ENCODE measurements at regions not wholly inside any gene's neighbourhood (a gene's known extent, or its start where the extent isn't known, plus 50 kb on each side); places are given as distances from the start of the nearest gene placed in this dataset.

DNA sequence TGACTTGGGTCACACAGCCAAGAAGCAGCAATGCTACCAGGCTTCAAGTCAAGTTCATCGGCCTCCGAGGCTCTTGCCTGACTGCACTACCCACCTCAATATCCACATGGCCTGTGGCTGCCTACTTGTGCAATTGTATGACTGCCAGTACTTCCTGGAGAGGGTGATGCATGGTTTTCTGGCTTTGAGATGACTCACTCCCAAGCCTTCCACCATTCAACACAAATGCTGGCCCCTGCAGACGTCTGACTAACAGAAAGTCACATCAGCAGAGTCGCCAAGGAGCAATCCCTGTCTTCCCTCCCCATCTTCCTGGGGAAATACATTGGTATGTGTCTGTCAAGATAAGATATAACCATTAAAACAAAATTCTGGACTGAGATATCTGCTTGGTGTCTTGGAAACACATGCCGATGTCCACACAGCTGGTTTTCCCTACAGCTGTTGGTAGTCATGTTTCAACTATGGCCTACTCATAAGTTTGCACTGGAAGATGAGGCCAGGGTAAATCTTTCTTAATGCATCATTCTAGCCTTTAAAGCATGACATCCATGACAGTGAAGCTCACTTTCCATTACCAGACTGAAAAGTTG is 79.6 kb upstream of the SPATA12 start:
- H3K9ac ChIP-seq (ENCODE audit: low read length) = no peak overlapping the region
- peaks cover 10% of the 10 kb centered on the region for H3K4me1 ChIP-seq (ENCODE audit: low read length)
- H3K9me3 ChIP-seq (ENCODE audit: insufficient read depth, low read length) = no peaks in the 10 kb centered on the region
- no peak overlapping the region for H3K4me3 ChIP-seq (ENCODE audit: low read length)
- no peaks in the 10 kb centered on the region for H4K20me1 ChIP-seq (ENCODE audit: insufficient read depth, low read length)
- H3K79me2 ChIP-seq (ENCODE audit: low read length) = no peaks in the 10 kb centered on the region
- no peaks in the 10 kb centered on the region for H3K36me3 ChIP-seq (replicated peaks; ENCODE audit: low read depth, low read length)
- no peak overlapping the region for H3K4me2 ChIP-seq (ENCODE audit: low read length)
- H3K27me3 ChIP-seq (ENCODE audit: low read depth, low read length) = no peaks in the 10 kb centered on the region
- no peak for TF ChIP-seq EZH2phosphoT487 (IDR thresholded peaks at IDR 0.05; ENCODE audit: low read depth)
- H2AFZ ChIP-seq (ENCODE audit: low read depth, low read length) = no peak overlapping the region
- H3K27ac ChIP-seq (ENCODE audit: low read length) = no peak overlapping the region

DNA sequence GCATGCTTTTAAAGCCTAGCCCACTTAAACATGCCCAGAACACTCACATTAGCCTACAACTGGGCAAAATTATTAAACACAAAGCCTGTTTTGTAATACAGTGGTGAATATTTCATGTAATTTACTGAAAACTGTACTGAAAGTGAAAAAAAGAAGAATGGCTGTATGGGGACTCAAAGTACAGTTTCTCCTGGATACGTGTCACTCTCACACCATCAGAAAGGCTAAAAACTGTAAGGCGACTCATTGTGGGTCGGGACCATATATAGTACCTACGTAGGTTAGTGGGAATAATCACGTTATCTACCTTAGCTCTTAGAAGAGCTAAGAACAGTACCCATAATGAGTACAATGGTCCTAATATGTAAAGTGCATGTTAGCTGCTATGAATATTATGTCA is 80.2 kb upstream of the SPATA12 start:
- Histone ChIP-seq H3K4me2 (ENCODE audit: low read length) (no peak overlapping the region), H3K4me3 (ENCODE audit: low read length) (no peak overlapping the region), H3K9me3 (ENCODE audit: insufficient read depth, low read length) (no peaks in the 10 kb centered on the region), H3K27me3 (ENCODE audit: low read depth, low read length) (no peaks in the 10 kb centered on the region), H3K79me2 (ENCODE audit: low read length) (no peaks in the 10 kb centered on the region), H3K27ac (ENCODE audit: low read length) (no peak overlapping the region), H3K4me1 (ENCODE audit: low read length) (peaks cover 6% of the 10 kb centered on the region), H3K9ac (ENCODE audit: low read length) (no peak overlapping the region), H2AFZ (ENCODE audit: low read depth, low read length) (no peak overlapping the region), H4K20me1 (ENCODE audit: insufficient read depth, low read length) (no peaks in the 10 kb centered on the region), H3K36me3 (replicated peaks; ENCODE audit: low read depth, low read length) (no peaks in the 10 kb centered on the region)
- TF ChIP-seq EZH2phosphoT487 (IDR thresholded peaks at IDR 0.05; ENCODE audit: low read depth) = no peak
- TF ChIP-seq, protein P1, sequence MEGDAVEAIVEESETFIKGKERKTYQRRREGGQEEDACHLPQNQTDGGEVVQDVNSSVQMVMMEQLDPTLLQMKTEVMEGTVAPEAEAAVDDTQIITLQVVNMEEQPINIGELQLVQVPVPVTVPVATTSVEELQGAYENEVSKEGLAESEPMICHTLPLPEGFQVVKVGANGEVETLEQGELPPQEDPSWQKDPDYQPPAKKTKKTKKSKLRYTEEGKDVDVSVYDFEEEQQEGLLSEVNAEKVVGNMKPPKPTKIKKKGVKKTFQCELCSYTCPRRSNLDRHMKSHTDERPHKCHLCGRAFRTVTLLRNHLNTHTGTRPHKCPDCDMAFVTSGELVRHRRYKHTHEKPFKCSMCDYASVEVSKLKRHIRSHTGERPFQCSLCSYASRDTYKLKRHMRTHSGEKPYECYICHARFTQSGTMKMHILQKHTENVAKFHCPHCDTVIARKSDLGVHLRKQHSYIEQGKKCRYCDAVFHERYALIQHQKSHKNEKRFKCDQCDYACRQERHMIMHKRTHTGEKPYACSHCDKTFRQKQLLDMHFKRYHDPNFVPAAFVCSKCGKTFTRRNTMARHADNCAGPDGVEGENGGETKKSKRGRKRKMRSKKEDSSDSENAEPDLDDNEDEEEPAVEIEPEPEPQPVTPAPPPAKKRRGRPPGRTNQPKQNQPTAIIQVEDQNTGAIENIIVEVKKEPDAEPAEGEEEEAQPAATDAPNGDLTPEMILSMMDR (IDR thresholded peaks at IDR 0.05; ENCODE audit: low read depth, low read length) = no peak

DNA sequence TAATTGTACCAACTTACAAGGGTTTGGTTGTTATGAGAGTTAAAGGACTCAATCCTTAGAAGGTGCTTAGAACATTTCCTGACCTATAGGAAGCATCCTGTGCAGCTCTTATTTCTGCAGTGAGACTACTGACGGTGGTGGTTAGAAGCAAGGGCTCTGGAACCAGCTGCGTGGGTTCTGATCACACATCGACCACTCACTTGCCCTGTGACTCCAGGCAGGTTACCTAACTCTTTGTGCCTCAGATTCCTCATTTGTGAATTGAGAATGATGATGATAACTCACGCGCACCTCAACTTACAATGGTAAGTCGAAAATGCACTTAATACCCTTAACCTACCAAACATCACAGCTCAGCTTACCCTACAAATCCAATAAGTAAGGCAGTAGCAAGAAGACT is 80.7 kb upstream of the SPATA12 start:
- Histone ChIP-seq H3K27me3 (ENCODE audit: low read depth, low read length) (no peaks in the 10 kb centered on the region), H3K4me2 (ENCODE audit: low read length) (no peak overlapping the region)

DNA sequence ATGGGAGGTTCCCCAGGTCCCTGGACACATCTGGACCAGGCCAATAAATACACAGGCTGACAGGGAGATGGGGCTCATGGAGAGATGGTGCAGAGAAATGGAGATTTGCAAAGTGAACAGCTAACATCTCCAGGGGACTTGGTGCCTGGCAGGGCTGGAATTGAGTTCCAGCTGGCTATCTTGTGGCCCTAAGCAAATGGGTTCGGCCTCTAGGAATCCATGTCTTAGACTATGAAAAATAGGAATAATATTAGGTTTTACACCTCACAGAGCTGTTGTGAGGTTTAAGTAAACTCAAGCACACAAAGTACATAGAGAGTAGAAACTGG is 82.9 kb upstream of the SPATA12 start:
- no peak overlapping the region for H3K27ac ChIP-seq (ENCODE audit: low read length)
- no peak overlapping the region for H3K9ac ChIP-seq (ENCODE audit: low read length)
- H2AFZ ChIP-seq (ENCODE audit: low read depth, low read length) = no peak overlapping the region
- H3K4me2 ChIP-seq (ENCODE audit: low read length) = no peak overlapping the region
- TF ChIP-seq, protein P1 (IDR thresholded peaks at IDR 0.05; ENCODE audit: low read depth, low read length) = no peak
- no peaks in the 10 kb centered on the region for H3K79me2 ChIP-seq (ENCODE audit: low read length)
- H3K27me3 ChIP-seq (ENCODE audit: low read depth, low read length) = no peaks in the 10 kb centered on the region
- H3K36me3 ChIP-seq (replicated peaks; ENCODE audit: low read depth, low read length) = no peaks in the 10 kb centered on the region
- peaks cover 6% of the 10 kb centered on the region for H3K4me1 ChIP-seq (ENCODE audit: low read length)
- no peaks in the 10 kb centered on the region for H3K9me3 ChIP-seq (ENCODE audit: insufficient read depth, low read length)
- H4K20me1 ChIP-seq (ENCODE audit: insufficient read depth, low read length) = no peaks in the 10 kb centered on the region
- H3K4me3 ChIP-seq (ENCODE audit: low read length) = no peak overlapping the region

More for the DNA sequence above, 80.7 kb upstream of the SPATA12 start:
- no peaks in the 10 kb centered on the region for H3K79me2 ChIP-seq (ENCODE audit: low read length)
- H3K9me3 ChIP-seq (ENCODE audit: insufficient read depth, low read length) = no peaks in the 10 kb centered on the region
- H3K4me1 ChIP-seq (ENCODE audit: low read length) = peaks cover 6% of the 10 kb centered on the region
- TF ChIP-seq, protein P1 (IDR thresholded peaks at IDR 0.05; ENCODE audit: low read depth, low read length) = no peak
- no peak for TF ChIP-seq EZH2phosphoT487 (IDR thresholded peaks at IDR 0.05; ENCODE audit: low read depth)
- no peak overlapping the region for H3K27ac ChIP-seq (ENCODE audit: low read length)
- no peaks in the 10 kb centered on the region for H4K20me1 ChIP-seq (ENCODE audit: insufficient read depth, low read length)
- no peak overlapping the region for H2AFZ ChIP-seq (ENCODE audit: low read depth, low read length)
- no peaks in the 10 kb centered on the region for H3K36me3 ChIP-seq (replicated peaks; ENCODE audit: low read depth, low read length)
- H3K4me3 ChIP-seq (ENCODE audit: low read length) = no peak overlapping the region
- H3K9ac ChIP-seq (ENCODE audit: low read length) = no peak overlapping the region
